ENCODE measurements at regions not wholly inside any gene's neighbourhood (a gene's known extent, or its start where the extent isn't known, plus 50 kb on each side); places are given as distances from the start of the nearest gene placed in this dataset.

GRCh38 chr7:12777257-12777656 is 89.8 kb downstream of the ARL4A start:
- H3K4me1 ChIP-seq (ENCODE audit: control insufficient read depth in 4 of 4, insufficient read depth in 4 of 4, low read length in 3 of 4), result no peaks in the 10 kb centered on the region
- no peak overlapping the region for H3K4me3 ChIP-seq (ENCODE audit: low read depth in 1 of 3, low read length in 3 of 3)
- no peak for DNase-seq (ENCODE audit: low spot score)
- no peak overlapping the region for H3K9ac ChIP-seq (ENCODE audit: low read depth in 1 of 2, low read length in 2 of 2)
- TF ChIP-seq FOXA1 (IDR thresholded peaks at IDR 0.05), result no peak
- TF ChIP-seq CTCF (IDR thresholded peaks at IDR 0.05; ENCODE audit: low read depth, low read length, missing input control), result no peak
- no peak for TF ChIP-seq YY1 (IDR thresholded peaks at IDR 0.05)
- no peak for TF ChIP-seq TAF1 (conservative IDR thresholded peaks at IDR 0.05)
- TF ChIP-seq RXRA (IDR thresholded peaks at IDR 0.05), result no peak
- TF ChIP-seq NR2F2 (IDR thresholded peaks at IDR 0.05), result no peak
- TF ChIP-seq ZBTB33 (IDR thresholded peaks at IDR 0.05), result no peak
- TF ChIP-seq RAD21 (IDR thresholded peaks at IDR 0.05), result no peak
- TF ChIP-seq JUND (IDR thresholded peaks at IDR 0.05), result no peak
- no peak for TF ChIP-seq GABPA (IDR thresholded peaks at IDR 0.05 in 1 of 2, conservative IDR thresholded peaks at IDR 0.05 in 1 of 2)
- no peak for TF ChIP-seq ATF3 (IDR thresholded peaks at IDR 0.05)
- TF ChIP-seq HNF4G (IDR thresholded peaks at IDR 0.05), result no peak
- TF ChIP-seq SP1 (IDR thresholded peaks at IDR 0.05), result no peak
- TF ChIP-seq FOXA2 (IDR thresholded peaks at IDR 0.05), result no peak
- TF ChIP-seq REST (IDR thresholded peaks at IDR 0.05), result no peak
- no peak for TF ChIP-seq MAX (IDR thresholded peaks at IDR 0.05)
- no peak overlapping the region for H3K27ac ChIP-seq (ENCODE audit: low read depth in 1 of 2, low read length in 2 of 2)
- no peaks in the 10 kb centered on the region for H3K27me3 ChIP-seq (ENCODE audit: control insufficient read depth in 4 of 4, insufficient read depth in 4 of 4, low read length in 3 of 4)
- H3K36me3 ChIP-seq (ENCODE audit: control insufficient read depth in 4 of 4, insufficient read depth in 3 of 4, low read depth in 1 of 4, low read length in 3 of 4), result no peaks in the 10 kb centered on the region
- no peaks in the 10 kb centered on the region for H3K9me3 ChIP-seq (ENCODE audit: control insufficient read depth in 4 of 4, low read length in 3 of 4)
- 96% methylated on average over 2 of the region's 2 CpGs for WGBS

- DNase-seq (ENCODE audit: low spot score), result no peak
- no peak overlapping the region for H3K9ac ChIP-seq (ENCODE audit: low read depth in 1 of 2, low read length in 2 of 2)
- no peaks in the 10 kb centered on the region for H3K9me3 ChIP-seq (ENCODE audit: control insufficient read depth in 4 of 4, low read length in 3 of 4)
- H3K27ac ChIP-seq (ENCODE audit: low read depth in 1 of 2, low read length in 2 of 2), result no peak overlapping the region
- 73% methylated on average over 3 of the region's 3 CpGs for WGBS
- no peaks in the 10 kb centered on the region for H3K27me3 ChIP-seq (ENCODE audit: control insufficient read depth in 4 of 4, insufficient read depth in 4 of 4, low read length in 3 of 4)
- no peak overlapping the region for H3K4me3 ChIP-seq (ENCODE audit: low read depth in 1 of 3, low read length in 3 of 3)
- H3K36me3 ChIP-seq (ENCODE audit: control insufficient read depth in 4 of 4, insufficient read depth in 3 of 4, low read depth in 1 of 4, low read length in 3 of 4), result no peaks in the 10 kb centered on the region
- no peak for TF ChIP-seq FOXA1 (IDR thresholded peaks at IDR 0.05)
- no peak for TF ChIP-seq GABPA (IDR thresholded peaks at IDR 0.05 in 1 of 2, conservative IDR thresholded peaks at IDR 0.05 in 1 of 2)
- TF ChIP-seq ATF3 (IDR thresholded peaks at IDR 0.05), result no peak
- no peak for TF ChIP-seq YY1 (IDR thresholded peaks at IDR 0.05)
- no peak for TF ChIP-seq TAF1 (conservative IDR thresholded peaks at IDR 0.05)
- no peak for TF ChIP-seq JUND (IDR thresholded peaks at IDR 0.05)
- no peak for TF ChIP-seq MAX (IDR thresholded peaks at IDR 0.05)
- no peak for TF ChIP-seq CTCF (IDR thresholded peaks at IDR 0.05; ENCODE audit: low read depth, low read length, missing input control)
- no peaks in the 10 kb centered on the region for H3K4me1 ChIP-seq (ENCODE audit: control insufficient read depth in 4 of 4, insufficient read depth in 4 of 4, low read length in 3 of 4)
Observed at GRCh38 chr7:12779947-12780346, 92.5 kb downstream of the ARL4A start.

Data from liver (tissue), 8 donors.